ENCODE measurements at regions not wholly inside any gene's neighbourhood (a gene's known extent, or its start where the extent isn't known, plus 50 kb on each side); places are given as distances from the start of the nearest gene placed in this dataset.

- TF ChIP-seq REST (IDR thresholded peaks at IDR 0.05; ENCODE audit: low read depth, low read length) (no peak), CHD2 (IDR thresholded peaks at IDR 0.05; ENCODE audit: low read length, partially characterized antibody) (no peak)
Measured at GRCh38 chr12:82099216-82099615, 259.0 kb downstream of the CCDC59 start (continued).

- Histone ChIP-seq H2AFZ (ENCODE audit: low read depth) (no peak overlapping the region), H3K36me3 (replicated peaks in 1 of 2; ENCODE audit: control insufficient read depth in 1 of 2, insufficient read depth in 2 of 2, low read length in 1 of 2) (no peaks in the 10 kb centered on the region), H3K9me3 (no peaks in the 10 kb centered on the region), H3K27ac (ENCODE audit: low read depth in 2 of 2, low read length in 1 of 2) (no peak overlapping the region), H3K4me2 (no peak overlapping the region), H3K4me1 (ENCODE audit: control insufficient read depth in 1 of 2, insufficient read depth in 2 of 2, low read depth in 1 of 2, low read length in 1 of 2) (no peaks in the 10 kb centered on the region), H3F3A (replicated peaks; ENCODE audit: insufficient read depth) (no peaks in the 10 kb centered on the region), H4K20me1 (ENCODE audit: insufficient read depth) (no peaks in the 10 kb centered on the region), H3K9ac (no peak overlapping the region), H3K27me3 (ENCODE audit: insufficient read depth) (no peaks in the 10 kb centered on the region), H3K79me2 (ENCODE audit: insufficient read depth) (no peaks in the 10 kb centered on the region), H3K9me2 (no peaks in the 10 kb centered on the region), H3K4me3 (ENCODE audit: low read depth in 2 of 2, low read length in 1 of 2) (no peak overlapping the region)
- CTCF ChIA-PET: no interaction called here
- POLR2A ChIA-PET: no interaction called here
- TF ChIP-seq FOSL2 (IDR thresholded peaks at IDR 0.05; ENCODE audit: borderline replicate concordance, low read depth) (no peak), TAF1 (IDR thresholded peaks at IDR 0.05; ENCODE audit: borderline replicate concordance, low read depth, low read length) (no peak), RFX5 (IDR thresholded peaks at IDR 0.05; ENCODE audit: low read length) (no peak), YY1 (IDR thresholded peaks at IDR 0.05; ENCODE audit: low read depth) (no peak), RAD21 (IDR thresholded peaks at IDR 0.05; ENCODE audit: low read length) (no peak), PBX3 (IDR thresholded peaks at IDR 0.05) (no peak), JUND (IDR thresholded peaks at IDR 0.05) (no peak), SIN3A (IDR thresholded peaks at IDR 0.05; ENCODE audit: borderline replicate concordance, low read depth, low read length) (no peak), ZBTB33 (IDR thresholded peaks at IDR 0.05; ENCODE audit: borderline replicate concordance, low read depth) (no peak), POLR2AphosphoS5 (IDR thresholded peaks at IDR 0.05; ENCODE audit: low read depth, low read length) (no peak), TEAD4 (IDR thresholded peaks at IDR 0.05; ENCODE audit: borderline replicate concordance, insufficient read depth) (no peak), CTCF (IDR thresholded peaks at IDR 0.05) (no peak), USF1 (IDR thresholded peaks at IDR 0.05; ENCODE audit: borderline replicate concordance, low read depth) (no peak), NRF1 (IDR thresholded peaks at IDR 0.05; ENCODE audit: low read depth, low read length) (no peak), NFIC (IDR thresholded peaks at IDR 0.05; ENCODE audit: borderline replicate concordance) (no peak), RCOR1 (IDR thresholded peaks at IDR 0.05; ENCODE audit: low read length) (no peak), SMC3 (IDR thresholded peaks at IDR 0.05; ENCODE audit: low read depth, low read length) (no peak), EP300 (IDR thresholded peaks at IDR 0.05; ENCODE audit: borderline replicate concordance in 1 of 2, low read depth in 1 of 2, low read length in 1 of 2) (no peak), TCF12 (IDR thresholded peaks at IDR 0.05) (no peak), FOXJ3 (CRISPR knock-in tag; IDR thresholded peaks at IDR 0.05) (no peak)
- DNase-seq: no peak
- 0% methylated on average over 1 of the region's 1 CpG for whole genome bisulfite sequencing (ENCODE audit: low lambda C conversion rate)
Measured at GRCh38 chr12:82097877-82098276, 260.3 kb downstream of the CCDC59 start.
